ENCODE measurements at regions not wholly inside any gene's neighbourhood (a gene's known extent, or its start where the extent isn't known, plus 50 kb on each side); places are given as distances from the start of the nearest gene placed in this dataset.

DNA sequence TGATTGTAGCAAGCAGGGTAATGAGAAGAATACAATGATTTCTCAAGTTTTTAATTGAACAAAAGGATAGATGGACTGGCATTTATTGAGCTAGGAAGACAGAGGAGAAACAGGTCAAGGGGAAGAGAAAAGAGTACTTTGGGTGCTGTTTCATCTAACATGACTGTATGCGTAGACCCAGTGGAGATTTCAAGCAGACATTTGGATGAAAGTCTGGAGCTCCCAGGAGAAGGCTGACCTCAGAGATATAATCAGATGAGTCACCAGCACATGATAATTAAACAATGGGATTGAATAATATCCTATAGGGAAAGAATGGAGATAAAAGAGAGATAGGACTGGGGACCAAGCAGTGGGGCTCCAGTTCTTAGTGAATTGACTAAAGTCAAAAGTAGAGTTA is 194.9 kb downstream of the ARRDC4 start:
- no peak for TF ChIP-seq POLR2A (IDR thresholded peaks at IDR 0.05)
- TF ChIP-seq, protein P1, sequence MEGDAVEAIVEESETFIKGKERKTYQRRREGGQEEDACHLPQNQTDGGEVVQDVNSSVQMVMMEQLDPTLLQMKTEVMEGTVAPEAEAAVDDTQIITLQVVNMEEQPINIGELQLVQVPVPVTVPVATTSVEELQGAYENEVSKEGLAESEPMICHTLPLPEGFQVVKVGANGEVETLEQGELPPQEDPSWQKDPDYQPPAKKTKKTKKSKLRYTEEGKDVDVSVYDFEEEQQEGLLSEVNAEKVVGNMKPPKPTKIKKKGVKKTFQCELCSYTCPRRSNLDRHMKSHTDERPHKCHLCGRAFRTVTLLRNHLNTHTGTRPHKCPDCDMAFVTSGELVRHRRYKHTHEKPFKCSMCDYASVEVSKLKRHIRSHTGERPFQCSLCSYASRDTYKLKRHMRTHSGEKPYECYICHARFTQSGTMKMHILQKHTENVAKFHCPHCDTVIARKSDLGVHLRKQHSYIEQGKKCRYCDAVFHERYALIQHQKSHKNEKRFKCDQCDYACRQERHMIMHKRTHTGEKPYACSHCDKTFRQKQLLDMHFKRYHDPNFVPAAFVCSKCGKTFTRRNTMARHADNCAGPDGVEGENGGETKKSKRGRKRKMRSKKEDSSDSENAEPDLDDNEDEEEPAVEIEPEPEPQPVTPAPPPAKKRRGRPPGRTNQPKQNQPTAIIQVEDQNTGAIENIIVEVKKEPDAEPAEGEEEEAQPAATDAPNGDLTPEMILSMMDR (IDR thresholded peaks at IDR 0.05): no peak
